HG03064 (cell line): ENCODE measurements at regions not wholly inside any gene's neighbourhood (a gene's known extent, or its start where the extent isn't known, plus 50 kb on each side); places are given as distances from the start of the nearest gene placed in this dataset.
A peak's percentile ranks its signal among the peaks of the same experiment; 100 is the strongest.

Experiments
- ATAC-seq: cut with Tn5 transposase; IDR thresholded peaks from one replicate; pipeline ENCODE4 v1.9.1; 2021; ENCODE audit warnings: low read depth; ENCODE audit not compliant: unreplicated experiment

DNA sequence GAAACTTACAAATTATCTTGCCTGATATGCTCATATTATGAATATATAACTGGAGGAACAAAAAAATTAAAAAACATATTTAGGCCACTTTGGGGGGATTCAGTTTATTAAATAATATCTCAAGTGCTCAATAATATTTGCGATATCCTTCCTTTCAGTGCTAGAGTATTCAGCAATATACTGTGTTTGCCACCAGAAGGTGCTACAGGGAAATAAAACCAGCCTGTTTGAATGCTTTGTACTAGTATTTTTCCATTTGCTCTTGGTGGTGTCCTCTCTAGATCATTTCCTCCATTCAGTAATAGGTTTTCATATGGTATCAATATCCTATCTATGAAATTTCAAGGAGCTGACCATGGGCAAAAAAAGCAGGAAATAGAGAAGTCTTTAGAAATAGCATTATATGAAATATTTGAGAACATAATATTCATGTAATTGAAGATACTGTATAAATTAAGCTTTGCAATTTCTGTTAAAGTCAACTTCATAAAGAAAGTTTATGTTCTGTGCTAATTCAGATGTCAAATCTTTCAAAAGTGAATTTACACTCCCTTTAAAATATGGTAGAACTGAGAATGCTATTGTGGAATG, 106.2 kb upstream of the NAV3 start:
- ATAC-seq: no peak

DNA sequence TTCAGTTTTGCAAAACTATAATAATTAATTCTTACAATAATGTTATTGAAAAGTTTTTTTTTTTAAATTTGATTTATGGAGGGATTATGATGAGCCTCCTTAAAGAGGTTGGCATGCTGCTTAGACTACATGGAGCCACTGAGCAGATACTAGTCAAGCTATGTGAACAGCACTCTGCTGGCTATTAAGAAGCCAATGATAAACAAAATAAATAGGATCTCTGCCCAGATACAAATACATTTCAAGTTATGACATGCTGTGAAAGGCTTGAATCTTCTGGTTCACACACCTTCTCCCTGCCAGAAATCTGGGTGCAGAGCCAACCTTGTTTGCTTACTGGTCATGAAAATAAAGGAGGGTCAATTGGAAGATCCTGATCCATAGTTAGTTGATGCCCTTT, 107.4 kb upstream of the NAV3 start:
- no peak for ATAC-seq

DNA sequence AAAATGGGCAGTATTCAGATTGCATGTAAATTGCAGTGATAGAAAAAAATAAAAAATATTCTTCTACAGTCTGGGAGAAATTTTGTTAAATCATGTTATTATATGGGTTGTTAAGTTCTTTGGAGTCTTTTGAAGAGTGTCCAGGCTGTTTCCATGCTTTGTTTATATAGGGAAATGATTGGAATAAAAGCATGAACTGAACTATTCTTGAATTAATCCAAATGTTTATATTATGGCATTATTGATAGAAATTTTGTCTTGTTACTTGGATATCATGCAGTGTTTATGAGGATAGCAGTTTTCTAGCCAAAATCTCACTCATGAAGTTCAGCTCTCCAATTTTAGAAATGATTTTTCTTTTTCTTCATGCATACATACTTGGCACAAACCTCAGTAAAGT, 108.2 kb upstream of the NAV3 start:
- no peak for ATAC-seq

GRCh38 chr12:77720258-77720657, 110.4 kb upstream of the NAV3 start:
- ATAC-seq: no peak

DNA sequence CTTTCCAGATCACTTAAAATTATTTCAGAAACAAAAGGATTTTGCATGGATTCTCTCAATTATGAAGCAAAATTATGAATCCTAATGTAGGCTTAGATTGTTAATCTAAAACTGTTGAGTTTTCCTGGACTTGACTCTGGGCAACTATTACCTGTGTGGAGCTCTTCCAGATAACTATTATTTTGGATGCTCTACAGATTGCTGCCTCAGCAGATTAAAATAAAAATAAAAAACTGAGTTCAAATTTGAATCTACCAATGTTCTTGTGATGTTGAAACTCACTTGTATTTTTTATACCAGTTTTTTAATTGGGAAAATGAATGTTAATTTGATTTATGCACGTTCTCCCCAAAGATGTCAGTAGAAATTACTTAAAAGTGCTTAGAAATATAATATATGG, 120.5 kb upstream of the NAV3 start:
- ATAC-seq: no peak

DNA sequence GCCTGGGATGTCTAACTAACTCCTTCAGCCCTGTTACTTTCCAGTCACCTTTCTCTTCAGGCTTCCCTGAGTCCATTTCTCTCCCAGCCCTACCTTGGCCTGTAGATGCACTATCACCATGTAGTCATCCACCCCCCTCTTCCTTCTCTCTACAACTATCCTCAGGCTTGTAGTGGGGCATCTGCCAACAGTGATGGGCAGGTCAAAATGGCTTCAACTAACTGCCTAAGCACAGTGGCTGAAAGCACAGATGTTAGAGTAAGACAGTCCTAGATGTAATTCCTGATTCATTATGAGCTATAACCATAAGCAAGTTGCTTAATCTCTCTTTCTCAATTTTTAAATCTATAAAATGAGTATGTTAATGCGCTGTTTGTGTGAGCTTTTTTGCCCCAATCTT, 133.6 kb upstream of the NAV3 start:
- no peak for ATAC-seq

DNA sequence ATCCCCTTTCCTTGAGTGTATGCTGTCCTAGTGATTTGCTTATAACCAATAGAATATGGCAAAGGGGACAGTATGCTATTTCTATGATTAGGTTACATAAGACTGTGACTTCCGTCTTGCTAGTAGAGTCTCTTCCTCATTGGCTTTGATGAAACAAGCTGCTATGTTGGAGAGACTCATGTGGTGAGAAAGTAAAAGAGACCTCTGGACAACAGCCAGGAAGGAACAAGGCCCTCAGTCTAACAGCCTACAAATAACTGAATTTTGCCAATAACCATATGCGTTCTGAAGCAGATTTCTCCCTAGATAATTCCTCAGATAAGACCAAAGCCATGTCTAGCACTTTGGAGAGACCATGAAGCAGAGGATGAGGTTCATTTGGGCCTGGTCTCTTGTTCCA, 134.5 kb upstream of the NAV3 start:
- ATAC-seq: no peak

DNA sequence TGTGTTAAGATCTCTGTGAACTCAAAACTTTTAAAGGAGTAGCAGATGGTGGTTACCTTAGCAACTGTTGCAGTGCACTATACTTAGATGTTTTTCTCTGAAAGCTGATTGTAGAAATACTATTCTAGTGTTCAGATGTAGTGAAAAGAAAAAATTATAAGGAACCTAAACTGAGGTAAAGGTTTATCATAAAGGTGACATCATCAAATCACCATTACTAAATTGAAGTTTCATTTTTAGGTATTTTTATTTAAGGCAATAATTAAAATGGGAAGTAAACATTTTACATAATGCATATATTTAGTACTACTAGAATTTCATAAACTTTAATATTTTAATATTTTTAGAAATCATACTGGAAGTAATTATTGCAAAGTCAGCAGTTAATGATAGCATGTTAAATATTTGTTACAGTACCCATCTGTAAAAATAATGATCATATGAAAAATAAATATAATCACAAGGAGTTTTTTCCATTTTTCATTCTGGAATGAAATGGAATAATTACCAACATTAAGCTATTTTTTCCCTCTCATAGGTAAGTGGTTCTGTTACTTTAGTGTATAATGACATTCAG, 141.1 kb upstream of the NAV3 start:
- no peak for ATAC-seq

- ATAC-seq: no peak
These were observed 143.4 kb upstream of the NAV3 start for GRCh38 chr12:77687321-77687720.

DNA sequence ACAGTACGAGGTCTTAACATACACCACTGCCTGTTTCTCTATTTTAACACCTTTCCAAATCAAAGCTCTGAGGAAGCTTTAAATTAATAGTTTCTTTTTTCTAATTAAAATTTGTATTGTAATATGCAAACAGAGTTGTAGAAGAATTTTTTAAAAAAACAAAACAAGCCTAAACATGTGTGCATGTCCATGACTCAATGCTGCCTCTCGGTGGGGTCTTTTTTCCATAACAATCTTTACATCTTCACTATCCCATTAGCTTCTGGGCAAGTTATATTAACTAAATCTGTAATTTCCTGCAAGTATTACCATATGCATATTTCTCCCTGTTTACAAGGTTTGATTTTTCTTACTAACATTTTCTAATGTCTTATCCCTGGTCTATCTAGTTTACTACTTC, 143.9 kb upstream of the NAV3 start:
- ATAC-seq: no peak

GRCh38 chr12:77685901-77686300, 144.8 kb upstream of the NAV3 start:
- ATAC-seq: no peak

DNA sequence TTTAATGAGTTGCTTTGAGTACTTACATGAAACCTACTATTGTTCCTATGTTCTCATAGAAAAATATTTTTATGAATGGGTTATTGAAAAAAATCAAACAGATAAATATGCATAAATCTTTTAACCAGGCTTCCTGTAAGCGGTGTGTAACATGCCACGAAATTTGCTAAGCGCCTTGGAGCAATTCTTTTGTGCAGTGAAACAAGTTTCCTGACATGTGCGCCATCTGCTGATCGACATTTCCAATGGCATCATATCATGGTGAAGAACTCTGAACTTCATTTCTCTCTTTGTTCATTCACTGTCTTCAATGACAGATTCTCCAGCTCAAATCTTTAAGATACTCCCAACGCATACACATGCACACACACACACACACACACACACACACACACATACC, 145.6 kb upstream of the NAV3 start:
- peak; percentile 52 for ATAC-seq

DNA sequence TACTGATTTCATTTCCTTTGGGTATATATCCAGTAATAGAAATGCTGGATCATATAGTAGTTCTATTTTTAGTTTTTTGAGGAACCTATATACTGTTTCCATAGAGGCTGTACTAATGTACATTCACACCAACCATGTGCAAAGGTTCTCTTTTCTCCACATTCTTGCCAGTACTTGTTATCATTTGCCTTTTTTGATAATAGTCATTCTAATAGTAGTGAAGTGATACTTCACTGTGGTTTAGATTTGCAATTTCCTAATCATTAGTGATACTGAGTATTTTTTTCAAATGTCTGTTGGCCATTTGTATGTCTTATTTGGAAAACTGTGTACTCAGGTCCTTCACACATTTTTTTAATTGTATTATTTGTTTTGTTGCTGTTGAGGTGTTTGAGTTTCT, 148.2 kb upstream of the NAV3 start:
- no peak for ATAC-seq

- ATAC-seq: no peak
These were observed 149.0 kb upstream of the NAV3 start for GRCh38 chr12:77681726-77682125.

GRCh38 chr12:77679686-77680085, 151.0 kb upstream of the NAV3 start:
- ATAC-seq: no peak

DNA sequence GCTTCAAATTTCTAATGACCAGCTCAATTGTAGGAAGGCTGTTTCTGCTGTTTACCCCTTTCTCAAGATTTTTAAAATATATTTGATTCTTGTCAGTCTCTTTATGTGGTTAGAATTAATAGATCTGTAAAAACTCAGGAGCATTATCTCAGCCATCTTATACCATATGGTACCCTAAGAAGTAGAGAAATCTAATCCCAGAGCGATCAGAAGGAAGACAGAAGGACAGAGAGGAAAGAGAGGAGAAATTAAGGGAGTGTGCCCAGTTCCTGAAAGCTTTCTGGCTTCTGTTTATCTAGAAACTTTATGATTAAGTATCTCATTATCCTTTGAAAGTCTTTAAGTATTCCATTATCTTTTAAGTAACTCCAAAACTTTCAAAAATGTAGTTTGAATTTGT, 152.1 kb upstream of the NAV3 start:
- ATAC-seq: no peak

GRCh38 chr12:77667101-77667500, 163.6 kb upstream of the NAV3 start:
- ATAC-seq: no peak

DNA sequence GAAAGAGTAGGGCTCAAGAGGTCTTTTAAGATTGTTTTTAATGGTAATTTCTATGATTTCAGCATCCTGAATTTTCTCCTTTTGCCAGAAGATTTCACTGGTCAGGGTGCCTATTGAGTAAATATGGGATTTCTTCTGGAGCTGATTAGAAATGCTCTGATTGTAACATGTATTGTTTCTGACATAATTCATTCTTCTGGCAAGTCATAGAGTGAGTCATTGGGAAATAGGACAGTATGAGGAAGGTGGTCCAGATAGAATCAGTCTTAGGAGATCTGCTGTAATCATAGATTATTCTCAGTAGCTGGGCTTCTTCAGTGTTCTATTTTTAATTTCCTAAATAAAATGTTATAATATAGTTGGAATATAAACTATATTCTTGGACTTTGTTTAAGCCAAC, 182.0 kb upstream of the NAV3 start:
- ATAC-seq: no peak

DNA sequence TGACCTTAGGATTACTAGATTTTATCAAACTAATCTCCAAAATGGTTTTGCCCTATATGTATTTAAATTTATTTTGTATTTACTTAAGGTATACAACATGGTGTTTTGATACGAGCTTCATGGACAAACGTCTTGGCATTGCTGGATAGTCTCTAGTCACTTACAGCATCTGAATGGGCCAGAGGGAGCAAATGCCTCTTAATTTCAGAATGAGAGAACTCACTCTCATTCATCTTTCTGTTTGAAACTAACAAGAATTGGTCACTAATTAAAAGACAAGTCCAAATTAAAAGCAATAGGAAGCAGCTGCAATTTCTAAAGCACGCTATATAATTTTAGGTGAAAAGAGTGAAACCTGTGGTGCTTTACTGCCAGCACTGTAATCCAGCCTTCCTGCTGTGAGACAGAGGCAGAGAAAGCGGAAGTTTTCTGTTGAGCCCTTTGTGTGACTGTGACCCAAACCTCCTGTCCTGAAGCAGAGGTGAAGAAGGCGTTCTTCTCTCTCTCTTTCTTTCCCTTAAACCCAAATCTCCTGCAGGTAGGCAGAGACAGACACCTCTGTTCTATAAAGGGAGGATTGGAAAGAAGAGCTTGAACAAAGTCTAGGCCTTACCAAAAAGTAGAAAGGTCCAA, 184.6 kb upstream of the NAV3 start:
- ATAC-seq: no peak

- ATAC-seq: no peak
These were observed 185.6 kb upstream of the NAV3 start for GRCh38 chr12:77644915-77645605.

- no peak for ATAC-seq
These were observed 188.4 kb upstream of the NAV3 start for GRCh38 chr12:77642246-77642645.

GRCh38 chr12:77640356-77640755, 190.3 kb upstream of the NAV3 start:
- no peak for ATAC-seq
